ENCODE measurements at regions not wholly inside any gene's neighbourhood (a gene's known extent, or its start where the extent isn't known, plus 50 kb on each side); places are given as distances from the start of the nearest gene placed in this dataset.

- Histone ChIP-seq H3K4me3 (ENCODE audit: low read depth, low read length) (no peak overlapping the region), H3K36me3 (ENCODE audit: control insufficient read depth, insufficient read depth, low read length) (no peaks in the 10 kb centered on the region), H3K4me1 (ENCODE audit: control insufficient read depth, insufficient read depth, low read length, poor library complexity, severe bottlenecking) (no peaks in the 10 kb centered on the region), H3K27me3 (ENCODE audit: control insufficient read depth, insufficient read depth, low read length) (no peaks in the 10 kb centered on the region), H3K9me3 (ENCODE audit: control insufficient read depth in 2 of 2, low read length in 2 of 2) (no peaks in the 10 kb centered on the region), H3K27ac (ENCODE audit: insufficient read depth, low read length, poor library complexity, severe bottlenecking) (no peak overlapping the region)
- no peak overlapping the region for H3K4me3 Mint-ChIP-seq
- H3K9me3 Mint-ChIP-seq, result peaks cover 0 to 10% (median 2%) of the 10 kb centered on the region in 7 donors
- H3K27ac Mint-ChIP-seq, result no peak overlapping the region
- no peak for DNase-seq
- no peaks in the 10 kb centered on the region for H3K27me3 Mint-ChIP-seq
- ATAC-seq (ENCODE audit: low read depth in 2 of 2), result no peak
- H3K4me1 Mint-ChIP-seq, result no peaks in the 10 kb centered on the region
- H3K36me3 Mint-ChIP-seq, result no peaks in the 10 kb centered on the region
These were observed 166.3 kb upstream of the GRM3 start for GRCh38 chr7:86477343-86477935.

- ATAC-seq (ENCODE audit: low read depth in 2 of 2) (no peak), DNase-seq (no peak)
- no peaks in the 10 kb centered on the region for H3K36me3 Mint-ChIP-seq
- H3K27ac Mint-ChIP-seq, result no peak overlapping the region
- H3K27me3 Mint-ChIP-seq, result no peaks in the 10 kb centered on the region
- Histone ChIP-seq H3K4me1 (ENCODE audit: control insufficient read depth, insufficient read depth, low read length, poor library complexity, severe bottlenecking) (no peaks in the 10 kb centered on the region), H3K9me3 (ENCODE audit: control insufficient read depth in 2 of 2, low read length in 2 of 2) (no peaks in the 10 kb centered on the region), H3K4me3 (ENCODE audit: low read depth, low read length) (no peak overlapping the region), H3K36me3 (ENCODE audit: control insufficient read depth, insufficient read depth, low read length) (no peaks in the 10 kb centered on the region), H3K27me3 (ENCODE audit: control insufficient read depth, insufficient read depth, low read length) (no peaks in the 10 kb centered on the region), H3K27ac (ENCODE audit: insufficient read depth, low read length, poor library complexity, severe bottlenecking) (no peak overlapping the region)
- H3K9me3 Mint-ChIP-seq, result peaks cover 0 to 2% (median 0%) of the 10 kb centered on the region in 7 donors
- H3K4me1 Mint-ChIP-seq, result no peaks in the 10 kb centered on the region
- H3K4me3 Mint-ChIP-seq, result no peak overlapping the region
These were observed 172.9 kb upstream of the GRM3 start for GRCh38 chr7:86470763-86471162.

GRCh38 chr7:86469680-86470295 is 173.9 kb upstream of the GRM3 start:
- peak overlapping the region in 1 of 3 donors; percentile 48 for H3K27ac Mint-ChIP-seq
- DNase-seq (peak in 1 of 3 donors; percentile 70), ATAC-seq (ENCODE audit: low read depth in 2 of 2) (no peak)
- no peaks in the 10 kb centered on the region for H3K9me3 Mint-ChIP-seq
- Histone ChIP-seq H3K4me3 (ENCODE audit: low read depth, low read length) (no peak overlapping the region), H3K9me3 (ENCODE audit: control insufficient read depth in 2 of 2, low read length in 2 of 2) (no peaks in the 10 kb centered on the region), H3K27me3 (ENCODE audit: control insufficient read depth, insufficient read depth, low read length) (no peaks in the 10 kb centered on the region), H3K36me3 (ENCODE audit: control insufficient read depth, insufficient read depth, low read length) (no peaks in the 10 kb centered on the region), H3K27ac (ENCODE audit: insufficient read depth, low read length, poor library complexity, severe bottlenecking) (no peak overlapping the region), H3K4me1 (ENCODE audit: control insufficient read depth, insufficient read depth, low read length, poor library complexity, severe bottlenecking) (no peaks in the 10 kb centered on the region)
- no peak overlapping the region for H3K4me3 Mint-ChIP-seq
- no peaks in the 10 kb centered on the region for H3K4me1 Mint-ChIP-seq
- no peaks in the 10 kb centered on the region for H3K27me3 Mint-ChIP-seq
- no peaks in the 10 kb centered on the region for H3K36me3 Mint-ChIP-seq

GRCh38 chr7:86454753-86455152 is 189.0 kb upstream of the GRM3 start:
- H3K4me1 ChIP-seq (ENCODE audit: control insufficient read depth, insufficient read depth, low read length, poor library complexity, severe bottlenecking), result no peaks in the 10 kb centered on the region
- DNase-seq (no peak), ATAC-seq (ENCODE audit: low read depth in 2 of 2) (no peak)
- no peaks in the 10 kb centered on the region for H3K9me3 ChIP-seq (ENCODE audit: control insufficient read depth in 2 of 2, low read length in 2 of 2)
- no peaks in the 10 kb centered on the region for H3K4me1 Mint-ChIP-seq
- no peaks in the 10 kb centered on the region for H3K27me3 ChIP-seq (ENCODE audit: control insufficient read depth, insufficient read depth, low read length)
- no peaks in the 10 kb centered on the region for H3K27me3 Mint-ChIP-seq
- no peak overlapping the region for H3K4me3 ChIP-seq (ENCODE audit: low read depth, low read length)
- H3K36me3 ChIP-seq (ENCODE audit: control insufficient read depth, insufficient read depth, low read length), result no peaks in the 10 kb centered on the region
- no peak overlapping the region for H3K27ac ChIP-seq (ENCODE audit: insufficient read depth, low read length, poor library complexity, severe bottlenecking)
- no peaks in the 10 kb centered on the region for H3K36me3 Mint-ChIP-seq
- peaks cover 0 to 6% (median 3%) of the 10 kb centered on the region in 7 donors for H3K9me3 Mint-ChIP-seq
- no peak overlapping the region for H3K4me3 Mint-ChIP-seq
- H3K27ac Mint-ChIP-seq, result no peak overlapping the region

- no peaks in the 10 kb centered on the region for H3K27me3 ChIP-seq (ENCODE audit: control insufficient read depth, insufficient read depth, low read length)
- no peak overlapping the region for H3K4me3 Mint-ChIP-seq
- no peaks in the 10 kb centered on the region for H3K4me1 Mint-ChIP-seq
- H3K36me3 ChIP-seq (ENCODE audit: control insufficient read depth, insufficient read depth, low read length), result no peaks in the 10 kb centered on the region
- DNase-seq (no peak), ATAC-seq (ENCODE audit: low read depth in 2 of 2) (no peak)
- H3K36me3 Mint-ChIP-seq, result no peaks in the 10 kb centered on the region
- H3K4me1 ChIP-seq (ENCODE audit: control insufficient read depth, insufficient read depth, low read length, poor library complexity, severe bottlenecking), result no peaks in the 10 kb centered on the region
- H3K27ac Mint-ChIP-seq, result no peak overlapping the region
- H3K27ac ChIP-seq (ENCODE audit: insufficient read depth, low read length, poor library complexity, severe bottlenecking), result no peak overlapping the region
- no peaks in the 10 kb centered on the region for H3K27me3 Mint-ChIP-seq
- H3K4me3 ChIP-seq (ENCODE audit: low read depth, low read length), result no peak overlapping the region
- H3K9me3 ChIP-seq (ENCODE audit: control insufficient read depth in 2 of 2, low read length in 2 of 2), result no peaks in the 10 kb centered on the region
- H3K9me3 Mint-ChIP-seq, result peaks cover 0 to 6% (median 3%) of the 10 kb centered on the region in 7 donors
These were observed 190.3 kb upstream of the GRM3 start for GRCh38 chr7:86453454-86453853.

- Histone ChIP-seq H3K27me3 (ENCODE audit: control insufficient read depth, insufficient read depth, low read length) (no peaks in the 10 kb centered on the region), H3K27ac (ENCODE audit: insufficient read depth, low read length, poor library complexity, severe bottlenecking) (no peak overlapping the region), H3K4me1 (ENCODE audit: control insufficient read depth, insufficient read depth, low read length, poor library complexity, severe bottlenecking) (no peaks in the 10 kb centered on the region), H3K36me3 (ENCODE audit: control insufficient read depth, insufficient read depth, low read length) (no peaks in the 10 kb centered on the region), H3K4me3 (ENCODE audit: low read depth, low read length) (no peak overlapping the region), H3K9me3 (ENCODE audit: control insufficient read depth in 2 of 2, low read length in 2 of 2) (no peaks in the 10 kb centered on the region)
- DNase-seq, result no peak
- H3K27me3 Mint-ChIP-seq, result no peaks in the 10 kb centered on the region
- no peak overlapping the region for H3K4me3 Mint-ChIP-seq
- no peak overlapping the region for H3K27ac Mint-ChIP-seq
- H3K4me1 Mint-ChIP-seq, result no peaks in the 10 kb centered on the region
- no peaks in the 10 kb centered on the region for H3K36me3 Mint-ChIP-seq
- H3K9me3 Mint-ChIP-seq, result peaks cover 0 to 11% (median 5%) of the 10 kb centered on the region in 7 donors
- no peak for ATAC-seq (ENCODE audit: low read depth in 2 of 2)
These were observed 194.9 kb upstream of the GRM3 start for GRCh38 chr7:86448856-86449255.

GRCh38 chr7:86445285-86445684 is 198.4 kb upstream of the GRM3 start:
- no peak for DNase-seq
- Mint-ChIP-seq H3K27ac (no peak overlapping the region), H3K4me3 (no peak overlapping the region), H3K9me3 (peaks cover 0 to 12% (median 6%) of the 10 kb centered on the region in 7 donors), H3K36me3 (no peaks in the 10 kb centered on the region), H3K4me1 (peaks cover 0 to 5% (median 0%) of the 10 kb centered on the region in 4 donors), H3K27me3 (no peaks in the 10 kb centered on the region)
- Histone ChIP-seq H3K27ac (ENCODE audit: insufficient read depth, low read length, poor library complexity, severe bottlenecking) (no peak overlapping the region), H3K36me3 (ENCODE audit: control insufficient read depth, insufficient read depth, low read length) (no peaks in the 10 kb centered on the region), H3K4me1 (ENCODE audit: control insufficient read depth, insufficient read depth, low read length, poor library complexity, severe bottlenecking) (no peaks in the 10 kb centered on the region), H3K27me3 (ENCODE audit: control insufficient read depth, insufficient read depth, low read length) (no peaks in the 10 kb centered on the region), H3K4me3 (ENCODE audit: low read depth, low read length) (no peak overlapping the region), H3K9me3 (ENCODE audit: control insufficient read depth in 2 of 2, low read length in 2 of 2) (no peaks in the 10 kb centered on the region)
- no peak for ATAC-seq (ENCODE audit: low read depth in 2 of 2)

GRCh38 chr7:86444245-86444644 is 199.5 kb upstream of the GRM3 start:
- no peaks in the 10 kb centered on the region for H3K4me1 ChIP-seq (ENCODE audit: control insufficient read depth, insufficient read depth, low read length, poor library complexity, severe bottlenecking)
- peaks cover 0 to 5% (median 0%) of the 10 kb centered on the region in 4 donors for H3K4me1 Mint-ChIP-seq
- no peaks in the 10 kb centered on the region for H3K27me3 ChIP-seq (ENCODE audit: control insufficient read depth, insufficient read depth, low read length)
- H3K27ac Mint-ChIP-seq, result no peak overlapping the region
- ATAC-seq (ENCODE audit: low read depth in 2 of 2), result no peak
- no peaks in the 10 kb centered on the region for H3K36me3 Mint-ChIP-seq
- H3K4me3 ChIP-seq (ENCODE audit: low read depth, low read length), result no peak overlapping the region
- no peak for DNase-seq
- no peaks in the 10 kb centered on the region for H3K27me3 Mint-ChIP-seq
- peaks cover 0 to 12% (median 6%) of the 10 kb centered on the region in 7 donors for H3K9me3 Mint-ChIP-seq
- H3K36me3 ChIP-seq (ENCODE audit: control insufficient read depth, insufficient read depth, low read length), result no peaks in the 10 kb centered on the region
- H3K4me3 Mint-ChIP-seq, result no peak overlapping the region
- H3K27ac ChIP-seq (ENCODE audit: insufficient read depth, low read length, poor library complexity, severe bottlenecking), result no peak overlapping the region
- no peaks in the 10 kb centered on the region for H3K9me3 ChIP-seq (ENCODE audit: control insufficient read depth in 2 of 2, low read length in 2 of 2)

Data from CD4-positive, CD25-positive, alpha-beta regulatory T cell (primary cell).